ENCODE measurements at regions not wholly inside any gene's neighbourhood (a gene's known extent, or its start where the extent isn't known, plus 50 kb on each side); places are given as distances from the start of the nearest gene placed in this dataset.

GRCh38 chr3:6179761-6180160 is 681.2 kb upstream of the GRM7 start:
- H3K9me3 ChIP-seq (ENCODE audit: low read length) = no peaks in the 10 kb centered on the region
- H3K4me2 ChIP-seq (ENCODE audit: low read length) = no peak overlapping the region
- H3K27me3 ChIP-seq (ENCODE audit: insufficient read depth, low read depth, low read length) = no peaks in the 10 kb centered on the region
- H2AFZ ChIP-seq (ENCODE audit: low read depth, low read length) = no peak overlapping the region
- no peaks in the 10 kb centered on the region for H3F3A ChIP-seq (ENCODE audit: insufficient read depth, low read length, poor library complexity, severe bottlenecking)
- no peak overlapping the region for H3K4me3 ChIP-seq (ENCODE audit: low read length)
- no peak for TF ChIP-seq SMC3 (conservative IDR thresholded peaks at IDR 0.05; ENCODE audit: poor library complexity)
- TF ChIP-seq EZH2 (IDR thresholded peaks at IDR 0.05; ENCODE audit: borderline replicate concordance, insufficient read depth, low read length, poor library complexity, severe bottlenecking) = no peak
- no peak for TF ChIP-seq RAD21 (conservative IDR thresholded peaks at IDR 0.05)
- TF ChIP-seq, protein P1, sequence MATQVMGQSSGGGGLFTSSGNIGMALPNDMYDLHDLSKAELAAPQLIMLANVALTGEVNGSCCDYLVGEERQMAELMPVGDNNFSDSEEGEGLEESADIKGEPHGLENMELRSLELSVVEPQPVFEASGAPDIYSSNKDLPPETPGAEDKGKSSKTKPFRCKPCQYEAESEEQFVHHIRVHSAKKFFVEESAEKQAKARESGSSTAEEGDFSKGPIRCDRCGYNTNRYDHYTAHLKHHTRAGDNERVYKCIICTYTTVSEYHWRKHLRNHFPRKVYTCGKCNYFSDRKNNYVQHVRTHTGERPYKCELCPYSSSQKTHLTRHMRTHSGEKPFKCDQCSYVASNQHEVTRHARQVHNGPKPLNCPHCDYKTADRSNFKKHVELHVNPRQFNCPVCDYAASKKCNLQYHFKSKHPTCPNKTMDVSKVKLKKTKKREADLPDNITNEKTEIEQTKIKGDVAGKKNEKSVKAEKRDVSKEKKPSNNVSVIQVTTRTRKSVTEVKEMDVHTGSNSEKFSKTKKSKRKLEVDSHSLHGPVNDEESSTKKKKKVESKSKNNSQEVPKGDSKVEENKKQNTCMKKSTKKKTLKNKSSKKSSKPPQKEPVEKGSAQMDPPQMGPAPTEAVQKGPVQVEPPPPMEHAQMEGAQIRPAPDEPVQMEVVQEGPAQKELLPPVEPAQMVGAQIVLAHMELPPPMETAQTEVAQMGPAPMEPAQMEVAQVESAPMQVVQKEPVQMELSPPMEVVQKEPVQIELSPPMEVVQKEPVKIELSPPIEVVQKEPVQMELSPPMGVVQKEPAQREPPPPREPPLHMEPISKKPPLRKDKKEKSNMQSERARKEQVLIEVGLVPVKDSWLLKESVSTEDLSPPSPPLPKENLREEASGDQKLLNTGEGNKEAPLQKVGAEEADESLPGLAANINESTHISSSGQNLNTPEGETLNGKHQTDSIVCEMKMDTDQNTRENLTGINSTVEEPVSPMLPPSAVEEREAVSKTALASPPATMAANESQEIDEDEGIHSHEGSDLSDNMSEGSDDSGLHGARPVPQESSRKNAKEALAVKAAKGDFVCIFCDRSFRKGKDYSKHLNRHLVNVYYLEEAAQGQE (IDR thresholded peaks at IDR 0.05; ENCODE audit: borderline replicate concordance) = no peak
- TF ChIP-seq TAF1 (IDR thresholded peaks at IDR 0.05; ENCODE audit: low read depth) = no peak
- no peak for TF ChIP-seq MXI1 (conservative IDR thresholded peaks at IDR 0.05; ENCODE audit: poor library complexity, severe bottlenecking)
- TF ChIP-seq CTCF (IDR thresholded peaks at IDR 0.05; ENCODE audit: poor library complexity, severe bottlenecking) = no peak
- TF ChIP-seq POLR2AphosphoS5 (IDR thresholded peaks at IDR 0.05) = no peak
- no peak for TF ChIP-seq EP300 (conservative IDR thresholded peaks at IDR 0.05; ENCODE audit: poor library complexity, severe bottlenecking)
- H4K20me1 ChIP-seq (ENCODE audit: insufficient read depth) = no peaks in the 10 kb centered on the region
- H3K27ac ChIP-seq (ENCODE audit: low read length) = no peak overlapping the region
- no peak overlapping the region for H3K9ac ChIP-seq (ENCODE audit: low read length)
- H3K9me2 ChIP-seq (ENCODE audit: insufficient read depth, low read length) = no peaks in the 10 kb centered on the region
- H3K36me3 ChIP-seq (ENCODE audit: insufficient read depth, low read length) = no peaks in the 10 kb centered on the region
- H3K79me2 ChIP-seq (replicated peaks; ENCODE audit: insufficient read depth, low read length) = no peaks in the 10 kb centered on the region

DNA sequence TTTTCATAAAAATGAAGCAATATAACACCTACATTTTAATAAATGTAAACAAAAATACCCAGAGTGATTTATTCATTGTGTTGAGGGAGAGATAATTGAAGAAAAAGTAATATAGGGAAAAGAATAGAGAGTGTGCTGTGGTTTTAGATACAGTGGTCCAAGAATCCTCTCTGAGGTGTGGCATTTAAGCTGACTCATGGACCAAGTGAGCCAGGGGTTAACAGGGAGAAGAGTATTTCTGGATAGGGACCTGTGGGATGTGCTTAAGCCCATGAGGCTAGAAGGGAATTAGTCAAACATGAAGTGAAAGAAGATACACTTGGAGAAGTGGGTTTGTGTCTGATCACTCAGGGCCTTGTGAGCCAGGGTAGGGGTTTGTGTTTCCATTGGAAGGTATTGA is 680.7 kb upstream of the GRM7 start:
- no peak overlapping the region for H3K4me3 ChIP-seq (ENCODE audit: low read length)
- TF ChIP-seq SMC3 (conservative IDR thresholded peaks at IDR 0.05; ENCODE audit: poor library complexity) (no peak), MXI1 (conservative IDR thresholded peaks at IDR 0.05; ENCODE audit: poor library complexity, severe bottlenecking) (no peak)
- no peaks in the 10 kb centered on the region for H3F3A ChIP-seq (ENCODE audit: insufficient read depth, low read length, poor library complexity, severe bottlenecking)
- no peak overlapping the region for H3K4me2 ChIP-seq (ENCODE audit: low read length)
- no peaks in the 10 kb centered on the region for H4K20me1 ChIP-seq (ENCODE audit: insufficient read depth)
- H3K27me3 ChIP-seq (ENCODE audit: insufficient read depth, low read depth, low read length) = no peaks in the 10 kb centered on the region
- no peak overlapping the region for H3K27ac ChIP-seq (ENCODE audit: low read length)
- no peaks in the 10 kb centered on the region for H3K9me2 ChIP-seq (ENCODE audit: insufficient read depth, low read length)
- H2AFZ ChIP-seq (ENCODE audit: low read depth, low read length) = no peak overlapping the region
- H3K9me3 ChIP-seq (ENCODE audit: low read length) = no peaks in the 10 kb centered on the region
- no peaks in the 10 kb centered on the region for H3K36me3 ChIP-seq (ENCODE audit: insufficient read depth, low read length)
- H3K79me2 ChIP-seq (replicated peaks; ENCODE audit: insufficient read depth, low read length) = no peaks in the 10 kb centered on the region
- H3K9ac ChIP-seq (ENCODE audit: low read length) = no peak overlapping the region

DNA sequence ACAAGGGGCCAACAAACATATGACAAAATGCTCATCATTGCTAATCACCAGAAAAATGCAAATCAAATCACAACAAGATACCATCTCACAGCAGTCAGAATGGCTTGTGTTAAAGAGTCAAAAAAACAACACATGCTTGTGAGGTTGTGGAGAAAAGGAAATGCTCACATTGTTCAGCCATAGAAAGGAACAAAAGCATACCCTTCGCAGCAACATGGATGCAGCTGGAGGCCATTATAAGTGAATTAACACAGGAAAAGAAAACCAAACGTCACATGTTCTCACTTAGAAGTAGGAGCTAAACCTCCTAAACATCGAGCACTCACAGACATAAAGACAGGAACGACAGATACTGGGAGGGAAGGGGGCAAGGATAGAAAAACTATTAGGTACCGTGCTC is 678.4 kb upstream of the GRM7 start:
- Histone ChIP-seq H3K9ac (ENCODE audit: low read length) (no peak overlapping the region), H3F3A (ENCODE audit: insufficient read depth, low read length, poor library complexity, severe bottlenecking) (no peaks in the 10 kb centered on the region), H3K27me3 (ENCODE audit: insufficient read depth, low read depth, low read length) (no peaks in the 10 kb centered on the region), H3K4me2 (ENCODE audit: low read length) (no peak overlapping the region), H4K20me1 (ENCODE audit: insufficient read depth) (no peaks in the 10 kb centered on the region), H3K9me2 (ENCODE audit: insufficient read depth, low read length) (no peaks in the 10 kb centered on the region), H3K79me2 (replicated peaks; ENCODE audit: insufficient read depth, low read length) (no peaks in the 10 kb centered on the region), H3K36me3 (ENCODE audit: insufficient read depth, low read length) (no peaks in the 10 kb centered on the region), H3K27ac (ENCODE audit: low read length) (no peak overlapping the region), H3K4me3 (ENCODE audit: low read length) (no peak overlapping the region), H2AFZ (ENCODE audit: low read depth, low read length) (no peak overlapping the region), H3K9me3 (ENCODE audit: low read length) (no peaks in the 10 kb centered on the region)
- TF ChIP-seq TAF1 (IDR thresholded peaks at IDR 0.05; ENCODE audit: low read depth) (no peak), EP300 (conservative IDR thresholded peaks at IDR 0.05; ENCODE audit: poor library complexity, severe bottlenecking) (no peak), EZH2 (IDR thresholded peaks at IDR 0.05; ENCODE audit: borderline replicate concordance, insufficient read depth, low read length, poor library complexity, severe bottlenecking) (no peak), CTCF (IDR thresholded peaks at IDR 0.05; ENCODE audit: poor library complexity, severe bottlenecking) (no peak), MXI1 (conservative IDR thresholded peaks at IDR 0.05; ENCODE audit: poor library complexity, severe bottlenecking) (no peak), SMC3 (conservative IDR thresholded peaks at IDR 0.05; ENCODE audit: poor library complexity) (no peak), RAD21 (conservative IDR thresholded peaks at IDR 0.05) (no peak), POLR2AphosphoS5 (IDR thresholded peaks at IDR 0.05) (no peak)
- TF ChIP-seq, protein P1 (IDR thresholded peaks at IDR 0.05; ENCODE audit: borderline replicate concordance) = no peak
